HG03378 (cell line): ENCODE measurements at regions not wholly inside any gene's neighbourhood (a gene's known extent, or its start where the extent isn't known, plus 50 kb on each side); places are given as distances from the start of the nearest gene placed in this dataset.

Experiments used
- ATAC-seq: cut with Tn5 transposase; IDR thresholded peaks from one replicate; pipeline ENCODE4 v1.9.1; 2021; ENCODE audit warnings: mild to moderate bottlenecking, moderate library complexity; ENCODE audit not compliant: unreplicated experiment

DNA sequence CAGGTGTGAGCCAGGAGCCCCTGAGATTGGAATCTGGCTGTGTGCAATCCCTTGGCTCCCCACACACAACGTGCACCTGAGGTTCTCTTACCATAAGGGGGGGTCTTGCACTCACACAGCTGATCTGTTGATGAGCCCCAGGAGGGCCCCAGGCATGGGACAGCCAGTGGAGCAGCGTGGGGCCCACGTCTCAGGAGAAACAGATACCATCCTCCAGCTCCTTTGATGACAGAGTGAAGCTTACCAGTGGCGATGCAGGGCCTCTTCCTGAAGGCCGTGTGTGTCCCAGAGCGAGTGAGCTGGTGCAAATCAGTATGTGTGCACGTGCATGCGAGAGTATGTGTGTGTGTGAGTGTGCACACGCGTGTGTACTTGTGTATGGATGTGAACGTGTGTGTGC is 287.4 kb downstream of the IRX1 start:
- no peak for ATAC-seq

DNA sequence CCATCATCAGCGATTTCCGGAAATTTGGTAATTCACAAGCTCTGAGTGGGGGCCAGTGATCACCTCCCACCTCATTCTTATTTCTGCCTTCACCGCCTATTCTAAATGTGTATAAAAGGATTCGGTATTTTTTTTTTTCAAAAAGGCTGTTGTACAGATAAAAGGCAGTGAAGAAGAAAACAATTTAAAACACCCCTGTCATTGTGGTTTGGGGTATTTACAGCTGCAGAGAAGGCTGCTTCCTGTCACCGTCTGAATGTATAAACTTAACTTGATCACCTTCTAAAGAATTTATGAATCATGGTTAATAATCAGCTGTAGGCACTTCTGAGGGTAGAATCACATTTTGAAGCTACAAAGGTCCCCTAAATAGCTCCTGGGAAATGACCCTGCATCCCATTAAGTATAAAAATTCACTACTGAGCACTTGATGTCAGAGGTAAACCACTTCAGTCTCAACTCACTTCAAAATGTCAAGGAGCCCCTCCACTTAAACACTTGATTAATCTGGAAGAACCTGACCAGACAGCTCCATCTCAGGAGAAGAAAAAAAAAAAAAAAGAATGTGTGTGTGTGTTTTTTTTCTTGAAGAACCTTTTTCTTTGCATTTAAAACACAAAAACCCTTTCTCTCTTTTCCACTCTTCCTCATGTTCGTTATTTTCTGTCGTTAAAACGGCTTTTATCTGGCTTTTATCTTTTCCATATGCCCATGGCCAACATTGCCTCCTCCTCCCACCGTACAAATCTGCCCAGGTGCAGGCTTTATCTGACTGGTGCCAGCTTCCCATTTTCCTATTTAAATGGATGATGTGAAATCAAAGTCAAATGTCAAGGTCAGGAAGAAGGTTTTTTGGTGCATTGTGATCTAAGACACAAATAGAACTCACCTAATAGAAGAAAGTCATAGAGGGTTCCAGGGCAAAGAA is 291.2 kb downstream of the IRX1 start:
- no peak for ATAC-seq

GRCh38 chr5:3888310-3888709 is 292.7 kb downstream of the IRX1 start:
- no peak for ATAC-seq

- no peak for ATAC-seq
Observed at GRCh38 chr5:3889412-3890142, 293.9 kb downstream of the IRX1 start.

DNA sequence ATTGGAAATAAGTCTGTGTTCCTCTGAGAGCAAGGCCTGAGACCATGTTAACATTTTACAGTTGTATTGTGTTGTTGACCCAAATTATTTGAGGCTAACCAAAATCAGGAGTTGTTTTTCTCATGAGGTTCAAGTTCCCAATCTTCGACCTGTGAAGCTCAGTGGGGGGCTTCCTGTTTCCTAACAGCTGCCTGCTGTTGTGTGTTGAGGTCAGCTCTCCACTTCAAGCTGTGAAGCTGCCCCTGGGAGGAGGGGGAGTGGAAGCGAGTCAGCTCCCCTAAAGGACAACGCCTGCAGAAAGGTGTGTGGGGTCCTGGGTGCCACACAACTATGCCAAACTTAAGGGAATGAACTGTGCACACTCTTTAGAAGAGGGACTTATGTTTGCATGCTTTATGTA is 295.5 kb downstream of the IRX1 start:
- ATAC-seq = no peak

DNA sequence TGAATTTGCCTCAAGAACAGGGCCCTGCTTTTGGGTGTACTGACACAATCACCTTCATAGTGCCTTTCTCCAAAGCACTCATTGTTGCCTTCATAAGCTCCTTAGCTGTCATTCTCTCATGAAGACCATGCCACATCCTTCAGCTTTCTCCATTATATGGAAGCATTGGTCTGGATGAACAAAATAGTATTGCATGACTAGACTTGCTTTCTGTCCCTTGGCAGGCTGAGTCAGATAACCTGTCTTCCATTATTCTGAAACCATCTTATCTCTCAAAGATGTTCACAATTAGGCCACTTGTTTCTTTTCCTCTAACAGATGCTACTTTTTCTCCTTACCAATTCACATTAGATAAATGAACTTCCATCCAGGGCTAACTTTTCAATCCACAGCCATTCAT is 297.9 kb downstream of the IRX1 start:
- ATAC-seq = no peak

DNA sequence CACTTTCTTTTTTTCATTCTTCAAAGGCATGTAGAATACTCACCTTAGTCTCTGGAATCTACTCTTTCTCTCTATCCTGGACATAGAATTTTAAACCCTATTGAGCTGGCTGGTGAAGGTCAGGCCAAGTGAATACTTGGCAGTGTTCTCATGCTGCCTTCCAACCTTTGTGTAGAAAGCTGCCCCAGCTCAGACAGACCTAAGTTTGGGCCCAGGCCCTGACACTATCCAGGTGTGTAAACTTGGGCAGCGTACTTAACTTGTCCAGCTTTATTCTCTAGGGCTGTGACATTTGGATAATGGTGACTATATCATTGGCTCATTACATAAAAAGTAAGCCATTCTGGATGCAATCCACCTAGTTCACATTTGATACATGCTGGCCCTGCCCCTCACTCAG is 298.3 kb downstream of the IRX1 start:
- ATAC-seq = no peak

- ATAC-seq = no peak
Observed at GRCh38 chr5:3896098-3896497, 300.5 kb downstream of the IRX1 start.

DNA sequence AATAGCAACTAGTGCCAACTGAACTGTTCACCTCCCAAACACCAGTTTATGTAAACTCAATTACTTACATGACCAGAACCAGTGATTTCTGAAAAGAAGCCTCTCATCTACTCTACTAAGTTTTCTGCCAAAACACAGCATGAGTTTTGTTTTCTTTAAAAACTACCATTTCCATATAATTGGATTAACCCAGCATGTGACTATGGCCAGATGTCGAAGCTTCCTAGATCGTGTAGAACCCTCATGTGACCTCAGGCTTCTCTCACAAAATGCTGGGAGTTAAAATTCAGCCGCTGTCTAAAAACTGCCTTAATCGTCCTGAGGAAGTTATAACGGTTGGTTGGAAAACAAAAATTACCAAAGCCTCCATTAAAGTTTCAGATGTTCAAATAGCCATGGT is 303.5 kb downstream of the IRX1 start:
- ATAC-seq = no peak

- ATAC-seq = no peak
Observed at GRCh38 chr5:3904584-3904983, 309.0 kb downstream of the IRX1 start.

DNA sequence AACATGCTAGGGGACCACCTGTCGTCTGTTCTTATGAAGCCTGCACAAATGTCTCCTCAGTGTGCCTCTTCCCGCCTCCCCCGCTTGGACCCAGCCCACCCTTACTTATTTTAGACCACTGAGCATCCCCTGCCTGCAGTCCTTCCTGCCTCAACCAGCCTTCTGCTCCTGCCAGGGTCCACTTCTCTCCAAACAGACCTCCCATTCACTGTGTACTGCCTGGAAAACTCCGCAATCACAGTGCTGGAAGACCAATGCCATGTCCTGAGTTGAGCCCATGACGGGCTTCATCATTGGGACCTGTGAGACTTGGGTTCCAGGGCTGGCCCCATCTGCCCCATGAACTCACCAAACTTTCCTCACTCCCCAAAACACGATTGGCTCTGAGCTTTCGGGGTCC is 309.4 kb downstream of the IRX1 start:
- no peak for ATAC-seq

GRCh38 chr5:3905521-3905920 is 309.9 kb downstream of the IRX1 start:
- ATAC-seq = no peak

DNA sequence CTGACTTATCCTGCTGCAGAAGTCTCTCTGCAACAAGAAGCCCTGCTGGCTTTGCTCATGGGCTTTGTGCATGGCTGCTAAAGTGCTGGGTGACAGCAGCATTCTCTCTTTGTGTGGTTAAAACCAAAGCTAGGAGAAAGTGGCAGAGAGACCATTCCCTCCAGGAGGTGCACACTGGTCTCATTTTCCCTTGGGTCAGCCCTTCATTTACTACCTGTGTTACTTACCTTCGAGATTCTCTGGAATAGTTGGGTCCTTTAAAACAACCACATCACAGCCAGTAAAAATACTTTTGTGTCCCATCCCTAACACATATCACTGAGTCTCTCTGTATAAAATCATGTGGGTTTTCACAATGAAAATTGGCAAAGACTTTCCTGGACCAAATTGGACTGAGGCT is 315.5 kb downstream of the IRX1 start:
- no peak for ATAC-seq

- no peak for ATAC-seq
Observed at GRCh38 chr5:3911773-3912172, 316.1 kb downstream of the IRX1 start.

DNA sequence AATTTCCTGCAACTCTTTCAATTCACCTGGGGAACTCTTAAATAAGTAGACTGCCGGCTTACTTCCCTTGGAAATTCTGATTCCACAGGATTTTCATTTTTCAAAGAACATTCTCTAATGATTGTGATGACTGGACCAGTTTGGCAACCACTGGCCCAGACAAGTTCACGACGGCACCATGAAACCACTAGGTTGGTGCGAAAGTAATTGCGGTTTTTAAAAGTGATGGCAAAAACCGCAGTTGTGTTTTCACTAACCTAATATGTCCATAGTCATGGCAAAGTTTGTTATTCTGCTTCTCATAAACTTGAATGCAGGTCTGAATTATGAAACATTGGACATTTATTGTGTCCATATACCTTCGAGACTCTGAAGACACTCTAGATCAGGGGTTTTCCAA is 317.2 kb downstream of the IRX1 start:
- no peak for ATAC-seq

GRCh38 chr5:3913279-3913678 is 317.6 kb downstream of the IRX1 start:
- ATAC-seq = no peak

- no peak for ATAC-seq
Observed at GRCh38 chr5:3925022-3925421, 329.4 kb downstream of the IRX1 start.

GRCh38 chr5:3925935-3926334 is 330.3 kb downstream of the IRX1 start:
- ATAC-seq = no peak

- ATAC-seq = no peak
Observed at GRCh38 chr5:3929799-3930198, 334.2 kb downstream of the IRX1 start.

- ATAC-seq = no peak
Observed at GRCh38 chr5:3931976-3932375, 336.3 kb downstream of the IRX1 start.

DNA sequence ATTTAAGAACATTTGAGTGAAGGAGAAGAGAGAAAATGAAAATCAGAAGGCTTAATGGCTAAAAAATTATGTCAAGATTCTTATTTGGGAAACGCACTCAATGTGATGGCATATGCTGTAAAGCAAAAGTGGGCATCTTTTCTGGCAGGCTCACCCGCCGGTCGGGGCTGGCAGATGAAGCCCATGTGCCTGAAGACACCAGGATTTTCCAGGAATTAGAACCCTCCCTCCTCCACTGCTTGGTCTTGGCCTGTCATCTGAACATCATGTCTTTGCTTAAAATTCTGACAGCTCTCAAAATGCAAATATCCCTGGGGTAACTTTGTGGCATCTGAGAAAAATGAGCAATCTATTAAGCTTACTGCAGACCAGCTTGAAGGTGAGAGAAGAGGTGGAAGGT is 337.9 kb downstream of the IRX1 start:
- no peak for ATAC-seq

GRCh38 chr5:3933966-3934365 is 338.3 kb downstream of the IRX1 start:
- no peak for ATAC-seq
